Adipocyte (in vitro differentiated cells): ENCODE measurements at regions not wholly inside any gene's neighbourhood (a gene's known extent, or its start where the extent isn't known, plus 50 kb on each side); places are given as distances from the start of the nearest gene placed in this dataset.

ENCODE experiments used
- DNase-seq: peaks from one replicate; pipeline ENCODE4 v3.0.0-alpha.2; 2015; ENCODE audit warnings: low read depth
- H3K27me3 ChIP-seq: replicated peaks from 2 replicates; pipeline ENCODE4 v1.7.0; 2013; ENCODE audit warnings: mild to moderate bottlenecking, low read length, moderate library complexity; ENCODE audit not compliant: control insufficient read depth, insufficient read depth
- H3K36me3 ChIP-seq: 2 replicates; pipeline ENCODE4 v1.7.0; 2013; ENCODE audit warnings: low read length, mild to moderate bottlenecking, moderate library complexity; ENCODE audit not compliant: control insufficient read depth, insufficient read depth, severe bottlenecking
- H3K4me1 ChIP-seq: 2 replicates; pipeline ENCODE4 v1.7.0; 2013; ENCODE audit warnings: mild to moderate bottlenecking, low read length, moderate library complexity; ENCODE audit not compliant: control insufficient read depth, insufficient read depth
- H3K4me3 ChIP-seq: 2 replicates; pipeline ENCODE4 v1.7.0; 2013; ENCODE audit warnings: mild to moderate bottlenecking, low read length, moderate library complexity
- H3K9ac ChIP-seq: 2 replicates; pipeline ENCODE4 v1.7.0; 2013; ENCODE audit warnings: mild to moderate bottlenecking, low read length, moderate library complexity
- H3K9me3 ChIP-seq: 2 replicates; pipeline ENCODE4 v1.7.0; 2013; ENCODE audit warnings: mild to moderate bottlenecking, low read length, moderate library complexity; ENCODE audit not compliant: control insufficient read depth

GRCh38 chr3:23735062-23735461 is 70.7 kb upstream of the UBE2E1 start:
- no peak overlapping the region for H3K9ac ChIP-seq
- no peaks in the 10 kb centered on the region for H3K27me3 ChIP-seq
- no peaks in the 10 kb centered on the region for H3K9me3 ChIP-seq
- no peak overlapping the region for H3K4me3 ChIP-seq
- no peak for DNase-seq
- peaks cover 33% of the 10 kb centered on the region for H3K4me1 ChIP-seq
- no peaks in the 10 kb centered on the region for H3K36me3 ChIP-seq

- peaks cover 40% of the 10 kb centered on the region for H3K4me1 ChIP-seq
- no peak overlapping the region for H3K4me3 ChIP-seq
- no peaks in the 10 kb centered on the region for H3K36me3 ChIP-seq
- no peaks in the 10 kb centered on the region for H3K27me3 ChIP-seq
- no peaks in the 10 kb centered on the region for H3K9me3 ChIP-seq
- no peak overlapping the region for H3K9ac ChIP-seq
- DNase-seq, result no peak
These were observed 70.0 kb upstream of the UBE2E1 start for GRCh38 chr3:23735535-23736326.

- Histone ChIP-seq H3K9me3 (no peaks in the 10 kb centered on the region), H3K36me3 (no peaks in the 10 kb centered on the region), H3K27me3 (peaks cover 6% of the 10 kb centered on the region), H3K4me3 (no peak overlapping the region), H3K9ac (peak overlapping the region; percentile 43), H3K4me1 (peaks cover 38% of the 10 kb centered on the region)
- no peak for DNase-seq
These were observed 66.8 kb upstream of the UBE2E1 start for GRCh38 chr3:23738944-23739343.

- Histone ChIP-seq H3K36me3 (no peaks in the 10 kb centered on the region), H3K27me3 (peaks cover 7% of the 10 kb centered on the region), H3K9me3 (no peaks in the 10 kb centered on the region), H3K4me3 (peak overlapping the region; percentile 26), H3K4me1 (peaks cover 38% of the 10 kb centered on the region), H3K9ac (peak overlapping the region; percentile 70)
- peak; percentile 71 for DNase-seq
These were observed 66.2 kb upstream of the UBE2E1 start for GRCh38 chr3:23739536-23739935.

- peak; percentile 35 for DNase-seq
- Histone ChIP-seq H3K36me3 (no peaks in the 10 kb centered on the region), H3K9me3 (no peaks in the 10 kb centered on the region)
These were observed 65.2 kb upstream of the UBE2E1 start for GRCh38 chr3:23740517-23740965.

GRCh38 chr3:23741036-23741706 is 64.6 kb upstream of the UBE2E1 start:
- H3K9ac ChIP-seq, result peak overlapping the region; percentile 70
- no peak for DNase-seq
- no peaks in the 10 kb centered on the region for H3K36me3 ChIP-seq
- no peaks in the 10 kb centered on the region for H3K9me3 ChIP-seq
- no peak overlapping the region for H3K4me3 ChIP-seq
- peaks cover 24% of the 10 kb centered on the region for H3K4me1 ChIP-seq
- H3K27me3 ChIP-seq, result peaks cover 7% of the 10 kb centered on the region

More at GRCh38 chr3:23740517-23740965, 65.2 kb upstream of the UBE2E1 start:
- H3K4me3 ChIP-seq, result no peak overlapping the region
- peak overlapping the region; percentile 70 for H3K9ac ChIP-seq
- H3K4me1 ChIP-seq, result peaks cover 29% of the 10 kb centered on the region
- H3K27me3 ChIP-seq, result peaks cover 7% of the 10 kb centered on the region

- Histone ChIP-seq H3K4me1 (peaks cover 29% of the 10 kb centered on the region), H3K4me3 (no peak overlapping the region), H3K9me3 (no peaks in the 10 kb centered on the region), H3K27me3 (peaks cover 7% of the 10 kb centered on the region), H3K9ac (no peak overlapping the region), H3K36me3 (no peaks in the 10 kb centered on the region)
- no peak for DNase-seq
These were observed 62.5 kb upstream of the UBE2E1 start for GRCh38 chr3:23743141-23743784.

- Histone ChIP-seq H3K9ac (no peak overlapping the region), H3K4me1 (peaks cover 21% of the 10 kb centered on the region), H3K9me3 (no peaks in the 10 kb centered on the region), H3K36me3 (no peaks in the 10 kb centered on the region), H3K27me3 (peaks cover 7% of the 10 kb centered on the region), H3K4me3 (no peak overlapping the region)
- DNase-seq, result no peak
These were observed 59.3 kb upstream of the UBE2E1 start for GRCh38 chr3:23746441-23746840.

GRCh38 chr3:23747841-23748240 is 57.9 kb upstream of the UBE2E1 start:
- Histone ChIP-seq H3K9ac (no peak overlapping the region), H3K4me3 (no peak overlapping the region), H3K4me1 (peaks cover 24% of the 10 kb centered on the region), H3K27me3 (peaks cover 7% of the 10 kb centered on the region), H3K9me3 (no peaks in the 10 kb centered on the region), H3K36me3 (no peaks in the 10 kb centered on the region)
- no peak for DNase-seq

- H3K4me1 ChIP-seq, result peaks cover 24% of the 10 kb centered on the region
- no peaks in the 10 kb centered on the region for H3K9me3 ChIP-seq
- H3K4me3 ChIP-seq, result peak overlapping the region; percentile 39
- peaks cover 6% of the 10 kb centered on the region for H3K27me3 ChIP-seq
- no peaks in the 10 kb centered on the region for H3K36me3 ChIP-seq
- H3K9ac ChIP-seq, result no peak overlapping the region
- peak; percentile 84 for DNase-seq
These were observed 57.2 kb upstream of the UBE2E1 start for GRCh38 chr3:23748398-23749110.

GRCh38 chr3:23749609-23750008 is 56.1 kb upstream of the UBE2E1 start:
- no peak overlapping the region for H3K9ac ChIP-seq
- no peak for DNase-seq
- peaks cover 24% of the 10 kb centered on the region for H3K4me1 ChIP-seq
- no peak overlapping the region for H3K4me3 ChIP-seq
- H3K9me3 ChIP-seq, result no peaks in the 10 kb centered on the region
- H3K36me3 ChIP-seq, result no peaks in the 10 kb centered on the region
- H3K27me3 ChIP-seq, result no peaks in the 10 kb centered on the region
